ENCODE measurements at regions not wholly inside any gene's neighbourhood (a gene's known extent, or its start where the extent isn't known, plus 50 kb on each side); places are given as distances from the start of the nearest gene placed in this dataset.

DNA sequence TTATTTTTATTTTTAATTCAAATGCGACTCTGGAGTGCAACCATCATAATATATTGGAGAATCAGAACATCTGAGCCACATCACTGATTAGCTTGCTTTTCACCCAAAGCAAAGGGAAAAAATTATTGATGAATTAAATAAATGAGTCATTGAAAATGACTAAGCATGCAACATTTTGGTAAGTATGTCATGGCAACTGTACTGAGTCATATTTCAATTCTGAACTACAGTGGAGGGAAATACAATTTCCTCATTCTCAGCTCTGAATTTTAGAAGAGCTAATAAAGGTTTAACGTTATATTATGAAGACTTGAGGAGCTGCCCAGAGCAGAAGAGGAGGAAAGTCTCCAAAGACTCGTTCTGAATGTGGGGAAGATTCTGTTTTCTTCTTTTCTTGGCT, 89.6 kb upstream of the CCDC68 start:
- TF ChIP-seq EZH2 (IDR thresholded peaks at IDR 0.05; ENCODE audit: low read depth, unreplicated experiment) (no peak), ZNF114 (CRISPR knock-in tag; IDR thresholded peaks at IDR 0.05) (no peak)
- TF ChIP-seq, protein P1, sequence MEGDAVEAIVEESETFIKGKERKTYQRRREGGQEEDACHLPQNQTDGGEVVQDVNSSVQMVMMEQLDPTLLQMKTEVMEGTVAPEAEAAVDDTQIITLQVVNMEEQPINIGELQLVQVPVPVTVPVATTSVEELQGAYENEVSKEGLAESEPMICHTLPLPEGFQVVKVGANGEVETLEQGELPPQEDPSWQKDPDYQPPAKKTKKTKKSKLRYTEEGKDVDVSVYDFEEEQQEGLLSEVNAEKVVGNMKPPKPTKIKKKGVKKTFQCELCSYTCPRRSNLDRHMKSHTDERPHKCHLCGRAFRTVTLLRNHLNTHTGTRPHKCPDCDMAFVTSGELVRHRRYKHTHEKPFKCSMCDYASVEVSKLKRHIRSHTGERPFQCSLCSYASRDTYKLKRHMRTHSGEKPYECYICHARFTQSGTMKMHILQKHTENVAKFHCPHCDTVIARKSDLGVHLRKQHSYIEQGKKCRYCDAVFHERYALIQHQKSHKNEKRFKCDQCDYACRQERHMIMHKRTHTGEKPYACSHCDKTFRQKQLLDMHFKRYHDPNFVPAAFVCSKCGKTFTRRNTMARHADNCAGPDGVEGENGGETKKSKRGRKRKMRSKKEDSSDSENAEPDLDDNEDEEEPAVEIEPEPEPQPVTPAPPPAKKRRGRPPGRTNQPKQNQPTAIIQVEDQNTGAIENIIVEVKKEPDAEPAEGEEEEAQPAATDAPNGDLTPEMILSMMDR (conservative IDR thresholded peaks at IDR 0.05; ENCODE audit: low read depth in 2 of 2) = no peak
- TF ChIP-seq, protein P2, sequence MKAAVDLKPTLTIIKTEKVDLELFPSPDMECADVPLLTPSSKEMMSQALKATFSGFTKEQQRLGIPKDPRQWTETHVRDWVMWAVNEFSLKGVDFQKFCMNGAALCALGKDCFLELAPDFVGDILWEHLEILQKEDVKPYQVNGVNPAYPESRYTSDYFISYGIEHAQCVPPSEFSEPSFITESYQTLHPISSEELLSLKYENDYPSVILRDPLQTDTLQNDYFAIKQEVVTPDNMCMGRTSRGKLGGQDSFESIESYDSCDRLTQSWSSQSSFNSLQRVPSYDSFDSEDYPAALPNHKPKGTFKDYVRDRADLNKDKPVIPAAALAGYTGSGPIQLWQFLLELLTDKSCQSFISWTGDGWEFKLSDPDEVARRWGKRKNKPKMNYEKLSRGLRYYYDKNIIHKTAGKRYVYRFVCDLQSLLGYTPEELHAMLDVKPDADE (IDR thresholded peaks at IDR 0.05) = no peak
- H3K4me3 Mint-ChIP-seq = no peak overlapping the region

DNA sequence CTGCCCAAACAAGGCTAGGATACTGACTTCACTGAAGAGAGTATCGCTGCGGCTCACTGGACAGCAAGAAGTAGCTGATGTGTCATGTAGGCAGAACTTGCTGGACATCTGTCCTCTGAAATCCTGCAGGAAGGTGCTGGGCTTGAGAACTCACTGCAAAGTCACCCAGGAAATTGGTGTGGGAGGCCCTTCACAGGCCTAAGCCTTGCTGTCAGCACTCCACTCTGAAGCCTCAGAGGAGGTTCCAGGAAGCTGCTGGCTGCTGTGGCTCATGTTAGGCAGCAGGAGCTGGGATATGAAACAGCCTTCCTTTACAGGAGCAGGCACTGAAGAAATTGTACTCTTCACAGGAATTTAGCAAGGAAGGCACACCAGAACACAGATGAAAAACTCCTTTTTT, 88.3 kb upstream of the CCDC68 start:
- Mint-ChIP-seq H3K27ac (no peak overlapping the region), H3K36me3 (ENCODE audit: low read depth) (no peaks in the 10 kb centered on the region), H3K4me1 (no peaks in the 10 kb centered on the region), H3K9me3 (no peaks in the 10 kb centered on the region), H3K4me3 (no peak overlapping the region), H3K27me3 (ENCODE audit: insufficient read depth, low read depth, poor library complexity) (no peaks in the 10 kb centered on the region)
- H3K9me2 ChIP-seq (ENCODE audit: insufficient read depth) = no peaks in the 10 kb centered on the region
- H2AFZ ChIP-seq = no peak overlapping the region
- H3F3A ChIP-seq (replicated peaks; ENCODE audit: low read depth) = no peaks in the 10 kb centered on the region
- no peak overlapping the region for H3K4me3 ChIP-seq
- H3K4me2 ChIP-seq = no peak overlapping the region
- H3K36me3 ChIP-seq (ENCODE audit: insufficient read depth) = no peaks in the 10 kb centered on the region
- H3K27ac ChIP-seq (ENCODE audit: low read depth) = no peak overlapping the region
- H3K79me2 ChIP-seq (replicated peaks; ENCODE audit: insufficient read depth) = no peaks in the 10 kb centered on the region
- DNase-seq (ENCODE audit: low spot score) (no peak), ATAC-seq (no peak)
- no peaks in the 10 kb centered on the region for H3K4me1 ChIP-seq (ENCODE audit: insufficient read depth)
- H4K20me1 ChIP-seq (replicated peaks; ENCODE audit: insufficient read depth) = no peaks in the 10 kb centered on the region
- H3K27me3 ChIP-seq (ENCODE audit: insufficient read depth) = no peaks in the 10 kb centered on the region
- no peak for TF ChIP-seq STAT1 (IDR thresholded peaks at IDR 0.05; ENCODE audit: unreplicated experiment)
- TF ChIP-seq, protein P1 (conservative IDR thresholded peaks at IDR 0.05; ENCODE audit: low read depth in 2 of 2) = no peak
- no peak for TF ChIP-seq POLR2AphosphoS5 (IDR thresholded peaks at IDR 0.05; ENCODE audit: low read depth)
- TF ChIP-seq NANOG (IDR thresholded peaks at IDR 0.05; ENCODE audit: borderline replicate concordance) = no peak
- TF ChIP-seq JUNB (IDR thresholded peaks at IDR 0.05; ENCODE audit: unreplicated experiment) = no peak
- no peak for TF ChIP-seq EZH2 (IDR thresholded peaks at IDR 0.05; ENCODE audit: low read depth, unreplicated experiment)
- no peak for TF ChIP-seq EZH2phosphoT487 (IDR thresholded peaks at IDR 0.05; ENCODE audit: unreplicated experiment)
- TF ChIP-seq ZNF114 (CRISPR knock-in tag; IDR thresholded peaks at IDR 0.05) = no peak
- TF ChIP-seq, protein P3, sequence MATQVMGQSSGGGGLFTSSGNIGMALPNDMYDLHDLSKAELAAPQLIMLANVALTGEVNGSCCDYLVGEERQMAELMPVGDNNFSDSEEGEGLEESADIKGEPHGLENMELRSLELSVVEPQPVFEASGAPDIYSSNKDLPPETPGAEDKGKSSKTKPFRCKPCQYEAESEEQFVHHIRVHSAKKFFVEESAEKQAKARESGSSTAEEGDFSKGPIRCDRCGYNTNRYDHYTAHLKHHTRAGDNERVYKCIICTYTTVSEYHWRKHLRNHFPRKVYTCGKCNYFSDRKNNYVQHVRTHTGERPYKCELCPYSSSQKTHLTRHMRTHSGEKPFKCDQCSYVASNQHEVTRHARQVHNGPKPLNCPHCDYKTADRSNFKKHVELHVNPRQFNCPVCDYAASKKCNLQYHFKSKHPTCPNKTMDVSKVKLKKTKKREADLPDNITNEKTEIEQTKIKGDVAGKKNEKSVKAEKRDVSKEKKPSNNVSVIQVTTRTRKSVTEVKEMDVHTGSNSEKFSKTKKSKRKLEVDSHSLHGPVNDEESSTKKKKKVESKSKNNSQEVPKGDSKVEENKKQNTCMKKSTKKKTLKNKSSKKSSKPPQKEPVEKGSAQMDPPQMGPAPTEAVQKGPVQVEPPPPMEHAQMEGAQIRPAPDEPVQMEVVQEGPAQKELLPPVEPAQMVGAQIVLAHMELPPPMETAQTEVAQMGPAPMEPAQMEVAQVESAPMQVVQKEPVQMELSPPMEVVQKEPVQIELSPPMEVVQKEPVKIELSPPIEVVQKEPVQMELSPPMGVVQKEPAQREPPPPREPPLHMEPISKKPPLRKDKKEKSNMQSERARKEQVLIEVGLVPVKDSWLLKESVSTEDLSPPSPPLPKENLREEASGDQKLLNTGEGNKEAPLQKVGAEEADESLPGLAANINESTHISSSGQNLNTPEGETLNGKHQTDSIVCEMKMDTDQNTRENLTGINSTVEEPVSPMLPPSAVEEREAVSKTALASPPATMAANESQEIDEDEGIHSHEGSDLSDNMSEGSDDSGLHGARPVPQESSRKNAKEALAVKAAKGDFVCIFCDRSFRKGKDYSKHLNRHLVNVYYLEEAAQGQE (IDR thresholded peaks at IDR 0.05; ENCODE audit: unreplicated experiment) = no peak

More for the DNA sequence above, 89.6 kb upstream of the CCDC68 start:
- Histone ChIP-seq H3K79me2 (replicated peaks; ENCODE audit: insufficient read depth) (no peaks in the 10 kb centered on the region), H4K20me1 (replicated peaks; ENCODE audit: insufficient read depth) (no peaks in the 10 kb centered on the region), H3K9me2 (ENCODE audit: insufficient read depth) (no peaks in the 10 kb centered on the region), H3K4me1 (ENCODE audit: insufficient read depth) (peaks cover 11% of the 10 kb centered on the region; the same call in 1 of the 2 replicates), H3K4me3 (no peak overlapping the region), H3K27ac (ENCODE audit: low read depth) (no peak overlapping the region), H2AFZ (no peak overlapping the region), H3K4me2 (no peak overlapping the region), H3K27me3 (ENCODE audit: insufficient read depth) (no peaks in the 10 kb centered on the region), H3F3A (replicated peaks; ENCODE audit: low read depth) (no peaks in the 10 kb centered on the region), H3K36me3 (ENCODE audit: insufficient read depth) (no peaks in the 10 kb centered on the region)
- DNase-seq (ENCODE audit: low spot score) = no peak
- no peak for ATAC-seq
- Mint-ChIP-seq H3K9me3 (no peaks in the 10 kb centered on the region), H3K27ac (no peak overlapping the region), H3K27me3 (ENCODE audit: insufficient read depth, low read depth, poor library complexity) (no peaks in the 10 kb centered on the region), H3K4me1 (no peaks in the 10 kb centered on the region; the same call in 1 of the 3 replicates), H3K36me3 (ENCODE audit: low read depth) (no peaks in the 10 kb centered on the region)
